ENCODE measurements at regions not wholly inside any gene's neighbourhood (a gene's known extent, or its start where the extent isn't known, plus 50 kb on each side); places are given as distances from the start of the nearest gene placed in this dataset.

- no peak for DNase-seq
Observed at GRCh38 chr12:13592063-13592942, 389.1 kb downstream of the GRIN2B start.

DNA sequence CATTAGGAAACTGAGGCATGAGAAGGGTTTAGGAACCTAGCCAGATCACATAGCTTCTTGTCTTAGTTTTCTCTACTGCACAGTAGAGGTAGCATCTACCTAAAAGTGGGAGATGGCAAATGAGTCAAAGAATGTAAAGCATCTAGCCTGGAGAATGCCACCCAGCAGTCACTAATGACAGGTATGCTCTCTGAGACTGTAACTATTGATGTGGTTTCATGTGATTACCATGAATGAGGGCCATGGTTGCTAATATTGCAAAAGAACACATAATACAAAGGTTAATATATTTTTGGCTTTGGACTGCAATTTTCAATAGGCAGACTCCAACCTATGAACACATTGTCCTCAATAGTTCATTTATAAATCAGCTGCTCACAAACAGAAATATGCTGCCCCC is 389.9 kb downstream of the GRIN2B start:
- DNase-seq = no peak

- no peak for DNase-seq
Observed at GRCh38 chr12:13591059-13591458, 390.3 kb downstream of the GRIN2B start.

DNA sequence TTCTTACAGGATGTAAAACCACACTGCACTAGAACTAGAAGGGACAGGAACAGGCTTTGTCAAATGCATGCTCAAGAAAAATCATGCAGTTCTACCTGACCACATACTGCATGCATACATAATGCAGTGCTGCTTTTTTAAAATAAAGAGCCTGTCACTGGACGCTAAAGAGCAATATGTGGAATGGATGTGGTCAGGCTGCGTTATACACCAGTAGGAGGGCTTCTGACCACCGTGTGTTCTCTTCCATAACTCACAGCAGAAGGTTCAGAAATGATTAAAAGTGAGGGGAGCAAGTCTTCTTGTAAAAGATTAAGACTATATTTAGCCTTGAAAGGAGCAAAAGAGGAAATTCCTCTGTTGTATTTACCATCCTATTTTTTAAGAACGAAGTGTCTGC is 392.0 kb downstream of the EMP1 start:
- no peak for DNase-seq

- DNase-seq = no peak
Observed at GRCh38 chr12:13587721-13588390, 391.3 kb downstream of the EMP1 start.

DNA sequence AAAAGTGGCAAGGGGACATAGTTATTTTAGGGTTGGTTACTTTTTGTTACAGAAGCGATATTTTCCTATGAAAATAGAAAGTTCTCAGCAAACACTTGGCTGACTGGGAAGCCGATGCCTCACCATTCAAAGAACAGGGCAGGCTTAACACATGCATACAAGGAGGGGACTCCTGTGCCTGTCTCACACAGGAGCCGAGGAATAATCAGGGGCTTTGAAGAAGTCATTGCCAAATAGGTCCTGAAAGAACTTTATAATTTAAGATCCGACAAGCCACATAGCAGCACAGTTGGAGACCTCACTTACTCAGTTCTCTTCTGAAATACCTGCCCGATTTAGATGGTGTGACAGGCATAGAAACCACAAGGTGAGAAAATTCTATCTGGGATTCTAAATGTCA is 389.8 kb downstream of the EMP1 start:
- DNase-seq = no peak

- no peak for DNase-seq
Observed at GRCh38 chr12:13584541-13584940, 388.0 kb downstream of the EMP1 start.

DNA sequence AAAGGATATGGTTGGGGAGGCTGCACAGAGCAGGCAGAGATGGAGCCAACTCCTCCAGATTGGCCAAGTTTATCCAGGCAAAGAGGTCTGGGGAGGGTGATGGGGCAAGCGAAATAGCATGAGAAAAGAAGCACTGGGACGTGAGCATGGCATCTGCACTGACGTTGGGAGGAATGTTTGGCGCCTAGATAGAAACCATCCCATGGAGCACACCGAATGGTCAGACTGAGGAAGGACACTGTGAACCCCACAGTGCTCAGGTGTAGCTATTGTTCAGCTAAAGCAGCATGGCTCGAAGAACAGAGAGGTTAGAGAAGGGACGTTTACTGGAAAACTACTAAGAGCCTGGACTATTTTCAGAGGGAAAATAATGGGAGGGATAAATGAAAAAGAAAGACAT is 387.1 kb downstream of the EMP1 start:
- DNase-seq = no peak

DNA sequence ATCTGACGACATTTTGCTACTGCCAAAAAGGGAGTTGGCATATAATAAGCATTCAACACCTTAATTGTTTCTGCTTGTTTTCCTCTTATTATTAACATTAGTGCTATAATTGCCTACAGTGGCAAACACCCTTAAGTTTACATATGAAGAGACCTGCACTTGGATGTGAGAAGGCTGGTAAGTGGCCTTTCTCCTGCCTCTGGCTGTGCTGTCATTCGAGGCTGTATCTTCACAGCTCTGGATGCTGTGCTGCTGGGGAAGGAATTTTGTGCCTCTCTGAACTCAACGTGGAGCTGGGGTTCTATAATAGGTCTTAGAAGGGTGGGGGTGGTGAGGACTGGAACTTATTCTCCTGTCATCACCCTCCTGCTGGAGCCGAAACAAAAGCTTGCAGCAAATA is 385.9 kb downstream of the EMP1 start:
- no peak for DNase-seq

DNA sequence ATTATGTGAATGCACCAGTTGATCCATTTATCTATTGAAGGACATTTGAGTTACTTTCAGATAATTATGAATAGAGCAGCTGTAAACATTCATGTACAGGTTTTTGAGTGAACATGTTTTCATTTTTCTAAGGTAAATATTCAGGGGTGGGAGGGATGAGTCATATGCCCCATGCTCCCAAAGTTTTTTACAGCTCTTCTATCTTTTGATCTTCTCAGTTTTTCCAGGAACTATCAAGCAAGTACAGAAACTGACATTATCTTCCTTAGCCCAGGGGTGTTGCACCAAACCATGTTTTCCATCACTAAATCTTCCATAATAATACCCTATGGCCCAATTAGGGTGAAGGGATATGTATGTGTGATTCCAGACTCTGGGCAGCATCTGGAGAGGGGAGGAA is 384.5 kb downstream of the EMP1 start:
- DNase-seq = no peak

DNA sequence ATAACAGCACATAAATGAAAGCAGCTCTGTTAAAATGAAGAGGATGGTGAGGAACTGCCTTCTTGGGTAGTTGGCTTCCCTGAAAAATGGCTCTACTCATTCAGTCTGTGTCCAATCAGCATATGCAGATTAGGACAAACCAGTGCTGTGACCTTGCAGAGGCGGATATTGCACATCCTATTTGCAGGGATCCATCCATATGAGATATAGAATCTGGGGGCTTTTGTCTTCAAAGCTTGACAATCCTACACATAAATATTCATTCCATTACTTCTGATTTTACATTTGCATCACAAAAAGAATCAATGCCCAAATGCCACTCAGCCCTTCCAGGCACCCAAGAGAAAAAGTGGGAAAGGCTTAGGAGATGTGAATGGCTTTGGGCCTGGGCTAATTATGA is 383.7 kb downstream of the EMP1 start:
- DNase-seq = no peak

GRCh38 chr12:13576935-13577500 is 380.5 kb downstream of the EMP1 start:
- DNase-seq = no peak

DNA sequence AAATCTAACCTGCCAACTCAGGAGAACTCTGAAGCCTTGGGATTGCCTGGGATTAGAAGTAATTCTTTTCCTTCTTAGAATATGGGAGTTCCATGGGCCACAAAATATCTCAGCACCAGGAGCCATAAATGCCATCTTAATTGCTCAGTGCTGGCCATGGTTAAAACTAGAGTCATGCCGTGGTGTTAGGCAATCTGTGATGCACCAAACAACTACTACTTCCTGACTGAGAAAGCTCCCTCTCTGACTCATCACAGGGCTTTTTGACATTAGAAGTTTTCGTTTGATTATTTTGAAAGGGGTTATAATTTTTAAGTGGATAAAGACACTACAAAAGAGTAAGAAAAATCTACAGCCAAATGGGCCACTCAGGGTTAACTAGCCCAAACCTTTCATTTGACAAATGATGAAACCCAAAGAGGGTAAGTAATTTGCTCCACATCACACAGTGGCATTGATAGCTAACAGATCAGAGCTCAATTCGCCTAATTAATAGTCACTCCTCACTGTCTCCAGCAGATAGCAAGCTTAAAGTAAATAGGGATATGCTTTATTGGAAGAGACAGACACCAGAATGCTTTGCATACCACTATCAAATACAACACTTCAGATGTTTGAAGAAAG is 377.3 kb downstream of the EMP1 start:
- no peak for DNase-seq

DNA sequence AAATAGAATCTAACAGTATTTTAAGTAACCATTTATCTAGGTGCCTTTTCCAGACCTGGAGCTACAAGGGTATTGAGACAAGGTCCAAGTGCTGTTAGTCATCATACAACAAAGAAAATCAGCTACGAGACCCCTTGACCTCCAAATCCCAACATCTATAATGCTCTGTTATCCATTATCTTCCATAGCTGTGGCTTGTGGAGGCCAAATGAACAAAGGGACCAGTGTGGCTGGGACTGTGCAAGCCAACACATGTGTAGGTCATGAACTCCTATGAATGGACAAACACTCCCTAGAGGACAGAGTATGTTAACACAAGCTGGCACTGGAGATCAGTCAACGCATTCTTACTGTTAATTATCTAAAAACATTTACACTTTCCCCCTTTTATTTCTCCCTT is 374.5 kb downstream of the EMP1 start:
- no peak for DNase-seq

GRCh38 chr12:13570005-13570694 is 373.6 kb downstream of the EMP1 start:
- no peak for DNase-seq

- DNase-seq = no peak
Observed at GRCh38 chr12:13566292-13566691, 369.8 kb downstream of the EMP1 start.

GRCh38 chr12:13564266-13564810 is 367.8 kb downstream of the EMP1 start:
- no peak for DNase-seq

DNA sequence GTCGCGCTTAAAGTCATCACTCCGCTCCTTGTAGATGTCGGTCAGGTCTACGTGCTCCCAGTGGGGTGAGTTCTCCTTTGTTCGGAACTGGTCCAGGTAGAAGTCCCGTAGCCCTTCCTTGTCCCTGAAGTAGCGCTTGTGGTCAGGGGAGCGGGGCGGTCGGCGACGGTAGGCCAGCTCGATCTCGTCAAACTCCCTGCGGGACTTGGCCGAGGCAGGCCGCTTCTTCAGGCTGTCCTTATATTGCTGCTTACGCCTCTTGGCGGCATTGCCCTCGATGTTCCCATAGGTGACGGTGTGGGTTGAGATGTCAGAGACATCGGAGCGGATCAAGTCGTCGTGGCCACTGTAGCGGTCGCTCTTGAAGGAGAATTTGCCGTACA is 367.2 kb downstream of the EMP1 start:
- no peak for DNase-seq

DNA sequence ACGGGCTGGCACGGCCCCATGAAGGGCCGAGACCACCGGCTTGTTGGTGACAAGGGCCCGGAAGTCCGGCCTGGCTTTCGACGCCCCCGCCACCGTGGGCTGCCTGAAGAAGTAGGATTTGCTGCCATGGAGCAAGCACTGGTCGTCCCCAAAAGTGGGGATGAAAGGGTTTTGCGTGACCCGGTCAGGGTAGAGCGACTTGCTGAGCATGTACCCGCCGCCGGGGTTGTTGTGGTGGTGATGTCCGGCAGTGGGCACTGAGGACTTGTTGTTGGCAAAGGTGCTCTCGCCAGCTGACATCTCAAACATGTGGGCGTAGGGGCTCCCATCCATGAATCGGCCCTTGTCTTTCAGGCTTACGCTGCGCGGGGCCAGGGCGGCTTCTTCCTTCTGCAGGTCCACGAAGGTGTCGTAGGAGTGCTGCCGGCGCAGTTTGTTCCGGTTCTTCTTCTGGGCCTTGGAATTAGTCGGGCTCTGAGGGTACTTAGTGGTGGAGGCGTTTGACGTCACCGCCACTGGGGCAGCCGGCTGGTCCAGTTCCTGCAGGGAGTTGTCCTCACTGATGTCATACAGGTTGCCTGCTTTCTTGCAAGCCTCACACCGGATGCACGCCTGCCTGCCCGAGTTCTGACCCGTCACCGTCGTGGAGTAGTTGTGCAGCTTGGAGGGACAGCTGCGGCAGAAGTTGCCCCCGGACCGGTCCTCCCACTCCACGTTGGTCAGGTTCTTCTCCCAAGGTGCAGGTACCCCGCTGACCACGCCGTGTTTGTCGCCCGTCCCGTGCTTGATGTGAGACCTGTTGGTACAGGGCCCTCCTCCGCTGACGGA is 366.6 kb downstream of the EMP1 start:
- no peak for DNase-seq

DNA sequence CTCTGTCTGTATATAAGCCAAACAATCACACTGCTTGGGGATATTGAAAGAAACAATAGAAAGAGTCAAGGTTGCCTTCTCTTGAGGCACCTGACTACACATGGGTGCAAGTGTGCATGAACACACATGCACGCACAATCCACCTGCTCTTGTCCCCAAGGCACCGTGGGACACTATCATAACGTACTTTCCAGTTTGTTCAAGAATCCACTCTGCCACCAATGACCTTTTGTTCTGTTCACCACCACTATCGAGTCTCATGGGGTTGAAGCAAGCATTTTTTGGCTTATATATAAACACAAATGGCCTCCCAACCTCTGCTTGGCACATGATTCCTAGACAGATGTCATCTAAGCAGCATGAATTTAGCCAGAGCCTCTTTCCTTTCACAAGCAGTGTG is 365.4 kb downstream of the EMP1 start:
- no peak for DNase-seq

- DNase-seq = no peak
Observed at GRCh38 chr12:13559318-13559978, 362.9 kb downstream of the EMP1 start.
